HCT116 (cell line): ENCODE measurements at regions not wholly inside any gene's neighbourhood (a gene's known extent, or its start where the extent isn't known, plus 50 kb on each side); places are given as distances from the start of the nearest gene placed in this dataset.

Experiments
- ATAC-seq: fragments of 200-7000 bp; cut with Tn5 transposase; 2 replicates; pipeline ENCODE4 v1.9.1; 2020; ENCODE audit warnings: mild to moderate bottlenecking, moderate library complexity
- BruUV-seq: library from RNA; stranded (reverse); fragments of 400-500 nt; replicated peaks from 2 replicates; lab custom pipeline; 2021; lab: Mats Ljungman, UMichigan
- CTCF ChIA-PET: fragments of 300-600 bp; sonication (Branson Sonifier 250); formaldehyde crosslinking; loops from one replicate; lab custom pipeline; 2021; ENCODE audit warnings: antibody characterized with exemption; lab: Charles Lee
- POLR2A ChIA-PET: fragments of 300-600, 350-600 bp; sonication (Branson Sonifier 250); formaldehyde crosslinking; loops from one replicate; lab custom pipeline; 2021; ENCODE audit warnings: antibody characterized with exemption; lab: Charles Lee
- RAD21 ChIA-PET, 2 experiments: fragments of 300-600 bp; sonication (Branson Sonifier 250); formaldehyde crosslinking; loops; one replicate each; lab custom pipeline; 2023; ENCODE audit warnings: low total read pairs in 2 of 2; ENCODE audit not compliant: uncharacterized antibody in 2 of 2, unreplicated experiment in 2 of 2, low non-redundant PET in 1 of 2; lab: Charles Lee
- DNase-seq: peaks from one replicate; pipeline ENCODE4 v3.0.0-alpha.2; 2010; ENCODE audit warnings: low read depth, low spot score
- H2AFZ ChIP-seq: fragments of 200-600 bp; shearing (Covaris generic), sonication (generic); 2 replicates; pipeline ENCODE4 v1.6.1; 2017; ENCODE audit warnings: low read depth, mixed run types, mixed read lengths, antibody characterized with exemption, low read length; ENCODE audit not compliant: poor library complexity, severe bottlenecking
- H3K27ac ChIP-seq: 2 replicates; pipeline ENCODE4 v1.5.1; 2012; ENCODE audit warnings: low read depth, low read length
- H3K27me3 ChIP-seq: fragments of 200-600 bp; sonication (generic); 2 replicates; pipeline ENCODE4 v1.6.1; 2016; ENCODE audit warnings: mixed run types, low read length, mixed read lengths; ENCODE audit not compliant: insufficient read depth
- H3K36me3 ChIP-seq, 2 experiments: fragments of 200-500 bp in 1 of 2; fragments of 200-600 bp in 1 of 2; sonication (Bioruptor generic) in 1 of 2; sonication (generic) in 1 of 2; 2 replicates each; pipeline versions ENCODE4 v1.5.1 to v1.6.1; 2014 to 2016; ENCODE audit warnings: low read length in 2 of 2, inconsistent platforms in 1 of 2, mixed read lengths in 1 of 2, mixed run types in 1 of 2; ENCODE audit not compliant: insufficient read depth in 2 of 2, control insufficient read depth in 1 of 2
- H3K4me1 ChIP-seq, 2 experiments: fragments of 200-600 bp in 1 of 2; sonication (generic) in 1 of 2; 2 replicates each; pipeline versions ENCODE4 v1.5.1 to v1.6.1; 2012 to 2017; ENCODE audit warnings: low read length in 2 of 2, inconsistent platforms in 1 of 2, mild to moderate bottlenecking in 1 of 2, mixed read lengths in 1 of 2, mixed run types in 1 of 2, moderate library complexity in 1 of 2; ENCODE audit not compliant: insufficient read depth in 2 of 2, control insufficient read depth in 1 of 2
- H3K4me2 ChIP-seq: fragments of 200-600 bp; sonication (generic); 2 replicates; pipeline ENCODE4 v1.6.1; 2017; ENCODE audit warnings: mixed run types, low read length, mixed read lengths
- H3K4me3 ChIP-seq, 2 experiments: fragments of 200-600 bp in 1 of 2; sonication (generic) in 1 of 2; replicated peaks in 1 of 2; 2 replicates each; pipeline ENCODE4 v1.5.1; 2011 to 2016; ENCODE audit warnings: low read length in 2 of 2, control low read depth in 1 of 2, low read depth in 1 of 2, mild to moderate bottlenecking in 1 of 2, mixed read lengths in 1 of 2, mixed run types in 1 of 2
- H3K79me2 ChIP-seq: fragments of 200-600 bp; sonication (generic); 2 replicates; pipeline ENCODE4 v1.6.1; 2017; ENCODE audit warnings: mild to moderate bottlenecking, mixed run types, low read length, moderate library complexity, mixed read lengths; ENCODE audit not compliant: insufficient read depth
- H3K9ac ChIP-seq: fragments of 200-600 bp; sonication (generic); 2 replicates; pipeline ENCODE4 v1.6.1; 2016; ENCODE audit warnings: low read length, mixed read lengths
- H3K9me2 ChIP-seq: fragments of 200-600 bp; sonication (generic), shearing (Covaris generic); 2 replicates; pipeline ENCODE4 v1.6.1; 2017; ENCODE audit warnings: mixed run types, mild to moderate bottlenecking, moderate library complexity; ENCODE audit not compliant: insufficient read depth
- H3K9me3 ChIP-seq, 2 experiments: fragments of 200-500 bp in 1 of 2; fragments of 200-600 bp in 1 of 2; sonication (Bioruptor generic) in 1 of 2; sonication (generic) in 1 of 2; 2 replicates each; pipeline ENCODE4 v1.6.1; 2014 to 2017; ENCODE audit warnings: low read length in 2 of 2, mixed read lengths in 2 of 2, inconsistent platforms in 1 of 2, low read depth in 1 of 2, mild to moderate bottlenecking in 1 of 2, mixed run types in 1 of 2, moderate library complexity in 1 of 2; ENCODE audit not compliant: control insufficient read depth in 1 of 2, insufficient read depth in 1 of 2
- H4K20me1 ChIP-seq: fragments of 200-600 bp; sonication (generic), shearing (Covaris generic); 2 replicates; pipeline ENCODE4 v1.6.1; 2017; ENCODE audit warnings: mixed run types, mild to moderate bottlenecking, moderate library complexity; ENCODE audit not compliant: insufficient read depth
- CEBPB ChIP-seq: IDR thresholded peaks from 2 replicates; pipeline ENCODE4 v1.6.1; 2012; ENCODE audit warnings: low read depth
- ELF1 ChIP-seq: IDR thresholded peaks from 2 replicates; pipeline ENCODE4 v1.6.1; 2012; ENCODE audit warnings: low read depth, borderline replicate concordance
- POLR2A ChIP-seq: IDR thresholded peaks from 2 replicates; pipeline ENCODE4 v1.7.0; 2011; ENCODE audit warnings: borderline replicate concordance; ENCODE audit not compliant: insufficient read depth, insufficient read length; ENCODE audit errors: extremely low read depth
- POLR2AphosphoS5 ChIP-seq: IDR thresholded peaks from 2 replicates; pipeline ENCODE4 v1.6.1; 2011; ENCODE audit warnings: mild to moderate bottlenecking, low read depth, low read length, moderate library complexity
- SIN3A ChIP-seq: IDR thresholded peaks from 2 replicates; pipeline ENCODE4 v1.6.1; 2012; ENCODE audit warnings: low read depth
- SP1 ChIP-seq: IDR thresholded peaks from 2 replicates; pipeline ENCODE4 v1.6.1; 2012; ENCODE audit warnings: low read depth
- TCF7L2 ChIP-seq: IDR thresholded peaks from 2 replicates; pipeline ENCODE4 v1.7.0; 2011; ENCODE audit warnings: borderline replicate concordance, inconsistent platforms; ENCODE audit not compliant: insufficient read depth, insufficient read length; ENCODE audit errors: extremely low read depth
- ZFX ChIP-seq: fragments of 450-650 bp; IDR thresholded peaks from 2 replicates; pipeline ENCODE4 v1.6.1; 2017
- ZNF274 ChIP-seq: fragments of 200-500 bp; sonication (Bioruptor generic); IDR thresholded peaks from 2 replicates; pipeline ENCODE4 v1.6.1; 2014; ENCODE audit warnings: mild to moderate bottlenecking, low read depth, low read length, inconsistent platforms
- intact Hi-C: fragments of 100-400 bp; cut with micrococcal nuclease; formaldehyde crosslinking; loops from 2 replicates; pipeline ENCODE4 v1.10.0; 2022
- TF ChIP-seq, protein P1 (sequence below), 3 experiments: fragments of 200-600 bp in 1 of 3; sonication (generic) in 1 of 3; IDR thresholded peaks in 2 of 3; conservative IDR thresholded peaks in 1 of 3; 2 replicates each; pipeline ENCODE4 v1.5.1; 2012 to 2017; ENCODE audit warnings: low read depth in 2 of 3, low read length in 2 of 3, antibody characterized with exemption in 1 of 3, borderline replicate concordance in 1 of 3, control low read depth in 1 of 3, mild to moderate bottlenecking in 1 of 3, mixed read lengths in 1 of 3, mixed run types in 1 of 3, moderate library complexity in 1 of 3; ENCODE audit not compliant: insufficient read depth in 1 of 3
- TF ChIP-seq, protein P2 (sequence below): IDR thresholded peaks from 2 replicates; pipeline ENCODE4 v1.6.1; 2012

DNA sequence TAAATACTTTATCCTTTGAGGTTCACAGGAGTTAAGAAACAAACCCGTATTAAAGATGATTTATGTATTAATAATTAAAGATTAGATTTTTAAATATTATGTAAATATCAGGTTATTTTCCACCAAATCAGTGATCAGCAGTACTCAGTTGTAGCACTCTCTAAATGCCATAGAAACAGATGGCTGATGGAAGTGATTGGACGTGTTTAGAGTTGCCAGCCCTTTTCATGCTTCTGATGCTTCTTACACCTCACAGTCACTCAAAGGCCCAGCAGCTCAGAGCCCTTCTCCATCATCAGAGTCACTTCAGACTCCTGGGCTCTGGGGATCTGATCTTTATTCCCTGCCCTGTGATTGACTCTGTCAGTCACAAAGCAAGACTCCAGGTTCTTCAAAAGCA lies 170.1 kb upstream of the PGRMC2 start:
- no TSS peak for BruUV-seq
- TF ChIP-seq TCF7L2 (no peak), ZNF274 (no peak), ZFX (no peak), ELF1 (no peak), CEBPB (no peak), POLR2AphosphoS5 (no peak), POLR2A (no peak), SIN3A (no peak), SP1 (no peak)
- TF ChIP-seq, protein P1, sequence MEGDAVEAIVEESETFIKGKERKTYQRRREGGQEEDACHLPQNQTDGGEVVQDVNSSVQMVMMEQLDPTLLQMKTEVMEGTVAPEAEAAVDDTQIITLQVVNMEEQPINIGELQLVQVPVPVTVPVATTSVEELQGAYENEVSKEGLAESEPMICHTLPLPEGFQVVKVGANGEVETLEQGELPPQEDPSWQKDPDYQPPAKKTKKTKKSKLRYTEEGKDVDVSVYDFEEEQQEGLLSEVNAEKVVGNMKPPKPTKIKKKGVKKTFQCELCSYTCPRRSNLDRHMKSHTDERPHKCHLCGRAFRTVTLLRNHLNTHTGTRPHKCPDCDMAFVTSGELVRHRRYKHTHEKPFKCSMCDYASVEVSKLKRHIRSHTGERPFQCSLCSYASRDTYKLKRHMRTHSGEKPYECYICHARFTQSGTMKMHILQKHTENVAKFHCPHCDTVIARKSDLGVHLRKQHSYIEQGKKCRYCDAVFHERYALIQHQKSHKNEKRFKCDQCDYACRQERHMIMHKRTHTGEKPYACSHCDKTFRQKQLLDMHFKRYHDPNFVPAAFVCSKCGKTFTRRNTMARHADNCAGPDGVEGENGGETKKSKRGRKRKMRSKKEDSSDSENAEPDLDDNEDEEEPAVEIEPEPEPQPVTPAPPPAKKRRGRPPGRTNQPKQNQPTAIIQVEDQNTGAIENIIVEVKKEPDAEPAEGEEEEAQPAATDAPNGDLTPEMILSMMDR (IDR thresholded peaks at IDR 0.05 in 2 of 3, conservative IDR thresholded peaks at IDR 0.05 in 1 of 3; ENCODE audit: borderline replicate concordance in 1 of 3, insufficient read depth in 1 of 3, low read depth in 2 of 3, low read length in 2 of 3): no peak
- TF ChIP-seq, protein P2, sequence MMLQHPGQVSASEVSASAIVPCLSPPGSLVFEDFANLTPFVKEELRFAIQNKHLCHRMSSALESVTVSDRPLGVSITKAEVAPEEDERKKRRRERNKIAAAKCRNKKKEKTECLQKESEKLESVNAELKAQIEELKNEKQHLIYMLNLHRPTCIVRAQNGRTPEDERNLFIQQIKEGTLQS: no peak
- Histone ChIP-seq H3K4me3 (no peak overlapping the region), H3K4me1 (no peaks in the 10 kb centered on the region), H3K36me3 (no peaks in the 10 kb centered on the region), H3K4me2 (no peak overlapping the region), H3K79me2 (no peaks in the 10 kb centered on the region), H3K9ac (no peak overlapping the region), H3K27me3 (no peaks in the 10 kb centered on the region; the same call in 1 of the 2 replicates), H4K20me1 (no peaks in the 10 kb centered on the region), H3K9me2 (no peaks in the 10 kb centered on the region), H2AFZ (no peak overlapping the region), H3K27ac (no peak overlapping the region), H3K9me3 (no peaks in the 10 kb centered on the region)
- ChIA-PET CTCF (no interaction called here), POLR2A (no interaction called here), RAD21 (no interaction called here)
- ATAC-seq: no peak
- intact Hi-C loops: no loop called here
- DNase-seq: no peak
